Inflammatory macrophage treated with lipopolysaccharide for 1 hour (primary cell): ENCODE measurements at regions not wholly inside any gene's neighbourhood (a gene's known extent, or its start where the extent isn't known, plus 50 kb on each side); places are given as distances from the start of the nearest gene placed in this dataset.
"Not testable (repeated sequence)": the region's sequence is repeated elsewhere in the genome, so short reads cannot be mapped to it uniquely, and the experiment has no call there.

Source experiments
- DNase-seq, 2 donors: peaks; one replicate each; pipeline ENCODE4 v3.0.0-alpha.2; 2020 to 2022

- no peak for DNase-seq
Observed at GRCh38 chr14:104390221-104390931, 189.2 kb upstream of the C14orf180 start.

DNA sequence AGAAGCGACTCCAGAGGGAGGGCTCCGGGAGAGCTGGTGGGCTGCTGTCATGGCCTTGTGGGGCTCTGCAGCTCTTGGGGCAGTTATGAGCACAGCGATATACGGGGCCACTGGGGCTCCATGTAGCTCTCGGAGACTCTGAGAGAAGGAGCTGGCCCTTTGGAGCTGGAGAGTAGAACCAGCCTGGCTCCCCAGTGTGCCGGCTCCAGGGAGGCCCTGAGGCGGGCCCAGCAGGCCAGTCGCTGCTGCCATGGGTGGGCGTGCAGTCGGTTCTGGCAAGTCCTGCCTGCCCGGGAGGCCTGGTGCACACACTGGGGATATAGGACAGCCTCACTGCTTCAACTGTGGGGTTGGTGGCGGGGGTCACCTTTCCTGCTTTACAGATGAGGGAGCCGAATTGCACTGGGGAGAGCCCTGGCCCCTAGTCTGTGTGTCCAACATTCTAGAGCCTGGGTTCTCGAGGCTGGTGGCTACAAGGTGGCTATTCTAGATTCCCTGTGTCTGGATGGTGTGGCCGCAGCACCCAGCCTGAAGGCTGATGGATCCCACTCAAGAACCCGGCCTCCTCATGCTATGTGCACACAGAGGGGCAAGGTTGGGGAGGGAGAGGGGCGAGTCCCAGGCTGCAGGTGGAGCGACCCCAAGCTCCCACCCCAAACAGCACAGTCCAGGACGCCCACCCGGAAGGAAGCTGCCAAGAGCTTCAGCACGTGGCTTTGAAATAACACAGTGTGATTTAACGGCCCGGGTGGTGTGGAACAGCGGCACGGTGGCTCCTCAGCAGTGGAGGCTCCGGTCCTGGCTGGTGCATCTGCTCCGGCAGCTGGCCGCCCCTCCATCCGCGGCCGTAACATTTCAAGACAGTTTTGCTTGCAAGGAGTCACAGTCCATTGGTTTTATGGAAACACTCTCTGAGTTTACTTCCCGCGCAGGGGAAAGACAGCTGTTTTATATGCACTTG, 188.3 kb upstream of the C14orf180 start:
- no peak for DNase-seq

GRCh38 chr14:104392001-104392395, 187.6 kb upstream of the C14orf180 start:
- DNase-seq = no peak

DNA sequence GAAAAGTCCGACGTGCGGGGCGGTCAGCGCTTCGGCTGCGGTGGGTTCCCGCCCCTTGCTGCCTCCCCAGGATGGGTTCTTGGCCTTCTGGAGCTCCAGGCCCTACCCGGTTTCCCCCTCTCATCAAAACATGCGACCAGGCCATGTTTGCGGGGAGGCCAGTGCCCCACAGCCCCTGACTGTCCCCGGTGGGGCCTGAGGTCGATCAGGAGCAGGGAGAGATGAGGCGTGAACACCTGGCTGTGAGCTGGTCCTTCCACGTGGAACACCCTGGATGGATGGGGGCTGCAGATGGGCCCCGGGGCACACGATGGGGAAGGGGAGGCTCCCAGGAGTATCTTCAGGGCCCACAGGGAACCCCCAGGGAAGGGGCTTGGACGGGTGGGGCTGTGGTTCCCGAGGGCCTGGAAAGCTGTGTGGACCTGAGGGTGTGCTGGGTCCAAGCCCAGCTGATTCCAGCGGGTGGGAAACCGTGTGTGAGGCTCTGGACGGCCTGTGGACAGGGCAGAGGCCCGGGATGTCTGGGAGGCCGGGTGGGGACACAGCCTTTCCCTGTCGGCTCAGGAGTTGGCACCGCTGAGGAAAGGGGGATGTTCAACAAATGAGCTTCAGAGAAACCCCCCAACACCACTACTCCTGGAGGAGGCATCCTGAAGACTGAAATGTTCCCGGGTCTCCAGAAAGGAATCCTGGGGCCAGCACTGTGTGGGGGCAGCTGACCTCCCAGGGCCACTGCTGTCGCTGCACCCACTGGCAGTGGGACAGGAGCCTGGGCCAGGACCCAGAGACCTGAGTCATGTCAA, 187.0 kb upstream of the C14orf180 start:
- DNase-seq = no peak

DNA sequence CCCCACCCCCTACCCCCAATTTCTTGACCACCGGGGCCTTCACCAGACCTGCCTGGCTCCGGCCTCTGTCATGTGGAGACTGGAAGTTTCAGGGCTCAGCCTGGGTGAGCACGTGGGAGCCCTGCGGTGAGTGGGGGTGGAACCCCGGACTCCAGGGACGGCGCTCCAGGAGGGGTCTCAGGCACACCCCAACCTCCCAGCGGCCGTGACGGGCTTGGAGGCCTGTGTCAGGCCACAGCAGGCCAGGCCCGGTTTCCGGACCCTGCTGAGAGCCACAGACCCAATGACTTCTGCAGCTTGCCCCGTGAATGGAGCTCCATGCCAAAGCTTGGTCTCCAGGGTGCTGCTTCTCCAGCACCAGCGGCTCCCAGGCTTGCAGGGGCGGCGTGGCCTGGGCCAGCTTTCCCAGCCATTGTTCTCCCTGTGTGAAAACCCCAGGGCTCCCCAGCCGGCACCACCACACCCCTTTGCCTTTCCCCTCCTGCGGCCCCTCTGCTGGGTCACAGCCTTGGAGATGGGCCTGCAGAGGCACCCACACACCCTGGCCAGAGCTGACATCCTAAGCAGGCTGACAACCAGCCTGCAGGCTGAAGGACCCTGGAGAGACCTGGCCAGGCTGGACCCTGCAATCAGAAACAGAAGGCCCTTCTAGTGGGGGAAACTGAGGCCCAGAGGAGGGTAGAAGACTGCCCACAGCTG, 186.2 kb upstream of the C14orf180 start:
- no peak for DNase-seq

GRCh38 chr14:104393898-104394381, 185.6 kb upstream of the C14orf180 start:
- no peak for DNase-seq

DNA sequence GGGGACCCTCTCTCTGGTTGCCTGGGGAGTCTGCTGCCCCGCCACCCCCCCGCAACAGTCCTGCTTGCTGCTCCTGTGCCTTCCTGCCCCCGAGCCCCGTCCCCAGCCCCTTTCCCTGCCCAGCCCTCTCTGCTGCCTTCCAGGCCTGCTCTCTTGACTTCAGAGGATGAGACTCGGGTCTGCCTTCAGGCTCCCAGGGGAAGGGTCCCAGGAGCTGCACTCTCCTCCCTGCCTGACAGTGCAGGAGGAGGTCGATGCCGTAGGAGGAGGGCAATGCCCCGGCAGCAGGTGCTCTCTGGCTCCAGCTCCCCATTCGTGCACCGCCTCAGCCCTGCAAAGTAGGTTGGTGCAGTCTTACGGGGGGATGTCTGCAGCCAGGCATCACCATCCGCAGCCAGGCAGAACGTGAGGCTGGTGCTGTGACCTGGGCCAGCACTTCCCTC, 185.1 kb upstream of the C14orf180 start:
- DNase-seq = no peak

DNA sequence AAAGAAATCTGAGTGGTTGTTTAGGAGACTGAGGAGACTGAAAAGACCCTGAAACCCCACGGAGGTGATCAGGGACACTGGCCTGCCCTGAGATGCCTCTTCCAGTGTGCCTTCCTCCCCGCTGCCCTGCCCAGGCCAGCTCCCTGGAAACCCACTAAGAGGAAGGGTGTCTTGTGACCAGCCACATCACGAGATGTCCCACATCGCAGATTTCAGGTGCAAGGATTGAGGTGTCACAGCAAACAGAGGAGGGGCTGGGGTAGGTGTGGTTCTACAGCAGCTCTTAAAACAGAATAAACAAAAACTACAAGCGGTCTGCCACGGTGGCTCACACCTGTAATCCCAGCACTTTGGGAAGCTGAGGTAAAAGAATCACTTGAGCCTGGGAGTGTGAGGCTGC, 184.3 kb upstream of the C14orf180 start:
- no peak for DNase-seq

DNA sequence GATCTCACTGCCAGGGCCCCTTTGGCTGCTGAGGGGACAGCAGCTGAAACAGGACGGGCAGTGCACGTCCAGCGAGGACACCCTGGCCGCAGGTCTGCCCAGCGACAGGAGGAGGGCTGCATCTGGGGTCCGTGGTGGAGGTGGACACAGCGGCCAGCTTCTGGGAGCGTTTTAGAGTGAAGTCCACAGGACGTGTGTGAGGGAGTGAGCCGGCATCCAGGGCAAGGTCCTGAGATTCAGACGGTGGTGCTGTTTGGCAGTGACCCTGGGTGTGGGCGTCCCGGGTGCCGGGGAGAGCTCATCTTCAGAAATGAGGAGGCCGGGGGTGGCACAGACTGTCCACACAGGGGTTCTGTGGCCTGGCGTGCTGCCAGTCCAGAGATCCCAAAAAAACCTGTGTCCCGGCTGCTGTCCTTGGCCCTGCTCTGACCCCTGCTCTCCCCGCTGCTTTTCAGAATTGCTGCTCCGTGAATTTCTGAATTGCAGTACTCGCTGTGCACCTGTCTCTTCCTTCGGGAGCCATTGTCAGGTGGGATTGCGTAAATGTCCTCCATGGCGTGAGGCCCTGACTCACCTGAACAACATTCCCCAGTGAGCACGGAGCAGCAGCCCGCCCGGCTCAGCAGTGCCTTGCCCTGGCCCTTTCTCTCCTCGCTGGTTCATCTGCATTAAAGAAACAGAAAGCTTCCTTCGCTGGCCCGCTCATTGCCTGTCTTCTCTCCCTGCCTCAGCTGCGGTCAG, 183.5 kb upstream of the C14orf180 start:
- DNase-seq = no peak

GRCh38 chr14:104396682-104397470, 182.7 kb upstream of the C14orf180 start:
- no peak for DNase-seq

- DNase-seq = no peak
Observed at GRCh38 chr14:104397956-104398355, 181.6 kb upstream of the C14orf180 start.

DNA sequence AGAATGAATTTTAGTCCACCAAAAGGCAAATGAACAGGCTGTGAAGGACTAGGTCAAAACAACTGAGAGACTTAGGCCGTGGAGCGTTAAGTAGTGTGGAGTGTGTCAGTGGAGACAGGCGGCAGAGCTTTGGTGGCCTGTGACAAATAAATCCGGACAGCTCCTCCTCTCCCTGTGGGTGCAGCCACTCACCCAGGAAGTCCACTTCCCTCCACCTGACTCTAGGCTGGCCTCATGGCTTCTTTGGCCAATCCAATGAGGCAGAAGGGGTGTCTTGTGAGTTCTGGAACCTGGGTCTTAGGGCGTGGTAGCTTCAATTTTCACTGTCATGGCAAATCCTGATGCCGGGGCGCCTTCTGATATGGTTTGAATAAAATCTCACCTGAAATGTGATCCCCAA, 180.9 kb upstream of the C14orf180 start:
- DNase-seq = no peak

DNA sequence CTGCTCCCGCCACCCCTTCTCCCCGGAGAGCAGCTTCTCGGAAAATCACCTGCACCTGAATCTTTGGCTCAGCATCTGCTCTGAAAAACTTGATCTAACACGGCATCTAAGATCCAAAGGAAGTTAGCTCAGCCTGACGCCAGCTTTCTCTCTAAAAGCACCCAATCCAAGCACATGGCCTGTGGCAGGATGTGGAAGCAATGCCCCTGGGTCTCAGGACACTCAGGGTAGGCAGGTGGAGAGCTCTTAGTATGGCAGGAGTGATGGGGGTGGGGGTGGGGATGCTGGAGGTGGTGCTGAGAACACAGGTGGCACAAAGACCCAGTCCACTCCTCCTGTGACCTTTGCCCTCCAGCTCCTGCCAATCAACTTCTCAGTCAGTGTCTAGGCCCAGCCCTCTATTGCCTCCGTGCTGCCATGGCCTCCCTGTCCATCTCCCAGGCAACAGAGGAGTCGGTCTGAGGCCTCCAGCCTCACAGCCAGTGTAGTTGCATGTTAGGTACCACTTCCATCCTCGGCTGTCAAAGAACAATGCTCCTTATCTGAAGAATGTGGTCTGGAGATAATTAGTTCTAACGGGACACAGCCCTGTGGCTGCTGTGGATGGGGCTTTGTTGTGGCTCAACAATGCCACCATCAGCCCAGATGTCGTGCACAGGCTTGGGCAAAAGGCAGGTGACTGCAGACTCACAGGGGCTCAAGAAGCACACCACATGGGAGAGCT, 180.0 kb upstream of the C14orf180 start:
- no peak for DNase-seq

DNA sequence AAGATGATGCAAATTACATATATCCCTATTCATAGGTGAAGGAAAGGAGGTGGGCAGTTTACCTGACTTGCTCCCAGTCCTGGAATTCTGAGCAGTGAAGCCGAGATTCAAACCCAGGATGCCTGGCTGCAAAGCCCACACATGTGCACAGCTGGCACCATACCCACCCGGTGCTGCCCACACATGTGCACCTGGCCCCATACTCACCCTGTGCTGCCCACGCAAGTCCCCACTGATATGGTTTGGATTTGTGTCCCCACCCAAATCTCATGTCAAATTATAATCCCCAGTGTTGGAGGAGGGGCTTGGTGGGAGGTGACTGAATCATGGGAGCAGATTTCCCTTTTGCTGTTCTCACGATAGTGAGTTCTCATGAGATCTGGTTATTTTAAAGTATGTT, 179.2 kb upstream of the C14orf180 start:
- no peak for DNase-seq

GRCh38 chr14:104401785-104402184, 177.8 kb upstream of the C14orf180 start:
- DNase-seq = no peak

- not testable (repeated sequence) for DNase-seq
Observed at GRCh38 chr14:104402303-104402702, 177.3 kb upstream of the C14orf180 start.

DNA sequence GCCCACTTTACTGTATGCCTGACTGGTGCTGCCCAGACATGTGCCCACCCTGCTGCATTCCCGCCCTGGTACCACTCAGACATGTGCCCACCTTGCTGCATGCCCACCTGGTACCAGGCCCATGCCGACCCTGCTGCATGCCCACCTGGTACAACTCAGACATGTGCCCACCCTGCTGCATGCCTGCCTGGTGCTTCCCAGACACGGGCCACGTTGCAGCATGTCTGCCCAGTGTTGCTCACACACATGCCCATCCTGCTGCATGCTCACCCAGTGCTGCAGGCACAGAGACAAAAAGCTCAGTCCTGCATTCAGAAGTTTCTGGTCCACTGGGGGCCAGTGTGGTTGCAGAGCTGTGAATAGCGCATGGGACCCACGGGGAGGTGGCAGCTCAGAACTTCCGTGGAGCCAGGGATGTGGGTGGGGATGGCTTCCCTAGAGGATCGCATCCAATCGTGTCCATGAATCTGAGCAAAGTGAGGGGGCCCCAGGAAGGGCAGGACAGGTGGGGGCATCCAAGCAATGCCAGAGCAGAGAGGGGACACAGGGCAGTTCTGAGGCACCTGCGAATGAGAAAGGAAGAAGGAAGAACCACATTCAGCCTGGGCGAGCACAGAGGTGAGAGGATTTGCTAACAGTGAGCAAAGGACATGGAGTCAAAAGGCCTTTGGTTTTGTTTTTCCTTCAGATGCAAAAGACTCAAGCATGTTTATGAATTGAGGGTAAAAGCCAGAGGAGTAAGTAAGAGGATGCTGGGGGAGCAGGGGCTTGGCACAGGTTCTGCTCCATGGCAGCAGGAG, 175.9 kb upstream of the C14orf180 start:
- no peak for DNase-seq

- no peak for DNase-seq
Observed at GRCh38 chr14:104404922-104405321, 174.6 kb upstream of the C14orf180 start.
